Activated B cell treated with CpG ODN at 0.5 μM for 24 hours (primary cell): ENCODE measurements at regions not wholly inside any gene's neighbourhood (a gene's known extent, or its start where the extent isn't known, plus 50 kb on each side); places are given as distances from the start of the nearest gene placed in this dataset.

Source experiments
- ATAC-seq: fragments of 200-7000 bp; cut with Tn5 transposase; one replicate; pipeline ENCODE4 v1.10.0; 2021; ENCODE audit warnings: low read depth, mild to moderate bottlenecking, moderate library complexity
- CTCF ChIA-PET: fragments of 350-600 bp; sonication (Branson Sonifier 250); formaldehyde crosslinking; loops from one replicate; lab custom pipeline; 2021; ENCODE audit warnings: antibody characterized with exemption; lab: Charles Lee
- POLR2A ChIA-PET: fragments of 350-600 bp; sonication (Branson Sonifier 250); formaldehyde crosslinking; loops from one replicate; lab custom pipeline; 2021; ENCODE audit warnings: antibody characterized with exemption; lab: Charles Lee
- DNase-seq: peaks from one replicate; pipeline ENCODE4 v3.0.0; 2022
- H3K27ac Mint-ChIP-seq: one replicate; pipeline ENCODE4 v1.8.0; 2020; ENCODE audit warnings: mixed read lengths
- H3K27me3 Mint-ChIP-seq: one replicate; pipeline ENCODE4 v1.8.0; 2021; ENCODE audit warnings: mixed read lengths
- H3K36me3 Mint-ChIP-seq: one replicate; pipeline ENCODE4 v1.8.0; 2021; ENCODE audit warnings: low read depth, mixed read lengths
- H3K4me1 Mint-ChIP-seq: one replicate; pipeline ENCODE4 v1.8.0; 2021; ENCODE audit warnings: mixed read lengths
- H3K4me3 Mint-ChIP-seq: one replicate; pipeline ENCODE4 v1.8.0; 2020; ENCODE audit warnings: mild to moderate bottlenecking, mixed read lengths
- H3K9me3 Mint-ChIP-seq: one replicate; pipeline ENCODE4 v1.8.0; 2020; ENCODE audit warnings: mixed read lengths
- intact Hi-C: fragments of 100-400 bp; cut with micrococcal nuclease; formaldehyde crosslinking; loops from one replicate; pipeline ENCODE4 v1.15.1; 2024
- TF ChIP-seq, protein P1 (sequence below): fragments of 200-600 bp; IDR thresholded peaks from one replicate; pipeline ENCODE4 v1.8.0; 2022; ENCODE audit warnings: antibody characterized with exemption, mild to moderate bottlenecking

DNA sequence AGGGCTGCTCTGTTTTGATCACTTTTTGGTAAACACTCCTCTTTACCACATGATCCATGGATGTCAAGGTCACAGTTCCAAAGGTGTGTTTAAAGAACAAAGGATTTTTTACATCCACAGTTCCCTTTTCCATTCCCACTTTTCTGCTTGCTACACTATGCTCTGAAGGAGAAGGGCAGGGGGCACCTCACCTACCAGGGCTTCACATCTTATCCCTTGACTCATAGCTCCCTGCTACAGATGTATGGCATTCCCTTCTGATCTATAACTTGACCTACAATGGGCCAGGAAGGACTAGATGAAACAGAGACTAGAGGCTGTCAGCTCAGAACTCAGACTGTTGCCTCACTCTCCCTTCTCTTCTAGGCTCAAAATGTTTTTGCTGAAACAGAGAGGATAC, 233.1 kb upstream of the RPS6KA3 start:
- Mint-ChIP-seq H3K27ac (no peak overlapping the region), H3K9me3 (no peaks in the 10 kb centered on the region), H3K27me3 (peaks cover 3% of the 10 kb centered on the region), H3K36me3 (no peaks in the 10 kb centered on the region), H3K4me1 (no peaks in the 10 kb centered on the region), H3K4me3 (no peak overlapping the region)
- CTCF ChIA-PET = no interaction called here
- DNase-seq = no peak
- TF ChIP-seq, protein P1, sequence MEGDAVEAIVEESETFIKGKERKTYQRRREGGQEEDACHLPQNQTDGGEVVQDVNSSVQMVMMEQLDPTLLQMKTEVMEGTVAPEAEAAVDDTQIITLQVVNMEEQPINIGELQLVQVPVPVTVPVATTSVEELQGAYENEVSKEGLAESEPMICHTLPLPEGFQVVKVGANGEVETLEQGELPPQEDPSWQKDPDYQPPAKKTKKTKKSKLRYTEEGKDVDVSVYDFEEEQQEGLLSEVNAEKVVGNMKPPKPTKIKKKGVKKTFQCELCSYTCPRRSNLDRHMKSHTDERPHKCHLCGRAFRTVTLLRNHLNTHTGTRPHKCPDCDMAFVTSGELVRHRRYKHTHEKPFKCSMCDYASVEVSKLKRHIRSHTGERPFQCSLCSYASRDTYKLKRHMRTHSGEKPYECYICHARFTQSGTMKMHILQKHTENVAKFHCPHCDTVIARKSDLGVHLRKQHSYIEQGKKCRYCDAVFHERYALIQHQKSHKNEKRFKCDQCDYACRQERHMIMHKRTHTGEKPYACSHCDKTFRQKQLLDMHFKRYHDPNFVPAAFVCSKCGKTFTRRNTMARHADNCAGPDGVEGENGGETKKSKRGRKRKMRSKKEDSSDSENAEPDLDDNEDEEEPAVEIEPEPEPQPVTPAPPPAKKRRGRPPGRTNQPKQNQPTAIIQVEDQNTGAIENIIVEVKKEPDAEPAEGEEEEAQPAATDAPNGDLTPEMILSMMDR = no peak
- POLR2A ChIA-PET = no interaction called here
- intact Hi-C loops = no loop called here
- ATAC-seq = no peak

DNA sequence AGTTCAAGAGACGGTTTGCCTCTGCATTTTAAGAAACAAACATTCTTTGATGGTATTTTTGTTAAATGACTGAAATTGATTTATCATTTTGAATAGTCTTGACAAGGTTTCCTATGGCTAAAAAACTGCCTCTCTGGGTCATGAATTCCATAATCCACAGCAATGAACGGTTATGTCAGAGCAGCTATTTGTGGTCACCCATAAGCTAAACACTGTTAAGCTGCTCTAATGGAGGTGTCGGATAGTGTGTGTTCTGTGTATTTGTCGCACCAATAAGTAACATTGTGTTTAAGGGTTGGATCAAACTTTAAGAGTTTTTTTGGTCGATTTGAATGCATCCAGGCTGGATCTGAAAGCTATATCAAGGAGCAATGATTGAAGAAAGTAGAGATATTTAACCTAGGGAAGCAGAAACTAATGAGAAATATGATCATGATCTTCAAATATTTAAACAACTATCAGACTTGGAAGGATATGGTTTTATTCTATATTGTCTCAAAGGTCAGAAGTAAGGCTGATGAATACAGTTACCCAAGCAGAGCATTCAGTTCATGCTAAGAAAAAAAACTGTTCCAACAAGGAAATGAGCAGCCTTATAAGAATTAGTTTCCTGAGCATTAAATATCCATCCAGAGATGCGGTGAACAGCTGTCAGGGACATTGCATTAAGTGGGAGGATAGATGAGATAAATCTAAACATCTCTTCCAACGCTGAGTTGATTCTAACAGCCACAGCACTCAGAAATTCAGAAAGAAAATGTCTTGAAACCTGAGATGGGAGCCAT, 232.3 kb upstream of the RPS6KA3 start:
- Mint-ChIP-seq H3K36me3 (no peaks in the 10 kb centered on the region), H3K9me3 (no peaks in the 10 kb centered on the region), H3K27me3 (peaks cover 3% of the 10 kb centered on the region), H3K4me3 (no peak overlapping the region), H3K4me1 (no peaks in the 10 kb centered on the region), H3K27ac (no peak overlapping the region)
- ChIA-PET CTCF (no interaction called here), POLR2A (no interaction called here)
- ATAC-seq (no peak), DNase-seq (no peak)
- intact Hi-C loops = no loop called here
- TF ChIP-seq, protein P1 = no peak

DNA sequence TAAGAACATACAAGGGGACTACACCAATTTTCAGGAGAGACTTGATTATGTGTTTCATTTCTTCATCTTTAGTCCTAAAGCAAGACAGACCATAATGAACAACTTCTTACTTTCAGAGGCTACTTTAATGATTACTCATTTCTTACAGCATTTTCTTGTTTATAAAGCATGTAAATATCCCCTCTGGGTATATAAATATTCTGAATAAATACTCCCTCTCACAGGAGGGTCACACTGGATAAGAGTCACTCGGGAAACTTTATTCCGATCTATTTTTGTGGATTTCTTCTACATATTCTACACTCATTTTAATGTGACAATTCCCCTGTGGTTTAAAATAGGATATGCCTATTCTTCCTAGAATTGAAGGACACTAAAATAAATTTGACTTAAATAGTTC, 228.9 kb upstream of the RPS6KA3 start:
- CTCF ChIA-PET = no interaction called here
- no peaks in the 10 kb centered on the region for H3K4me1 Mint-ChIP-seq
- H3K9me3 Mint-ChIP-seq = no peaks in the 10 kb centered on the region
- POLR2A ChIA-PET = no interaction called here
- TF ChIP-seq, protein P1 = no peak
- H3K27me3 Mint-ChIP-seq = peaks cover 3% of the 10 kb centered on the region
- no peaks in the 10 kb centered on the region for H3K36me3 Mint-ChIP-seq
- intact Hi-C loops = no loop called here
- H3K27ac Mint-ChIP-seq = no peak overlapping the region
- H3K4me3 Mint-ChIP-seq = no peak overlapping the region
- DNase-seq = no peak
- no peak for ATAC-seq

DNA sequence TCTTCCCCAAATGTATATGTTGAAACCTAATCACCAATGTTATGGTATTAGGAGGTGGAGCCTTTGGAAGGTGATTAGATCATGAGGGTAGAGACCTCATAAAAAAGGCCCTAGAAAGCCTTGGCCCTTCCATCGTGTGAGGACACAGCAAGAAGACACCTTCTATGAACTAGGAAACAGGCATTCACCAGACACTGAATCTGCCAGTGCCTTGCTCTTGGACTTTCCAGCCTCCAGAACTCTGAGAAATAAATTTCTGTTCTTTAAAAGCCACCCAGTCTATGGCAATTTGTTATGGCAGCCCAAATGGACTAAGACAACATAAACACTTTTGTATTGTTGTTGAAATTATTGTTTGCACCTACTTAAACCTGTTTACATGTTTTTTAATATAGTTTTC, 221.8 kb upstream of the RPS6KA3 start:
- no peaks in the 10 kb centered on the region for H3K9me3 Mint-ChIP-seq
- H3K27me3 Mint-ChIP-seq = no peaks in the 10 kb centered on the region
- TF ChIP-seq, protein P1 = no peak
- H3K36me3 Mint-ChIP-seq = no peaks in the 10 kb centered on the region
- ATAC-seq = no peak
- no peak overlapping the region for H3K4me3 Mint-ChIP-seq
- DNase-seq = no peak
- no peak overlapping the region for H3K27ac Mint-ChIP-seq
- intact Hi-C loops = no loop called here
- ChIA-PET POLR2A (no interaction called here), CTCF (no interaction called here)
- no peaks in the 10 kb centered on the region for H3K4me1 Mint-ChIP-seq

DNA sequence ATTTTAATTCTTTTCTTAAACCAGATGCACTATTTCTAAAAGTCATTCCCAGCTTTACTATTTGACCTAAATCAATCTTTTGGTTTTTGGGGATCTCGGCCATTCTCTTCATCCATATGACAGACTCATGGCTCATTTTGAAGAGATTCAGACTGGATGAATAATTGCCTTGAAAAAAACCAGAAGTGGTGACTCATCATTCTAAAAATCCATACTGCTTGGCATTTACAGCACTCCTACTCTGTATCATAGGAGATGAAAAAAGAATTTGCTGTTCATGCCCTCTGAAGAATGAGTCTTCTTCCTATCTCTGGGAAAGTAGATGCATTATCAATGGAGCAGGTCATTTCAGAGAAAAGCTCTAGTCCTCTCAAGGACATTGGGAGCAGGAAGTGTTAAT, 220.5 kb upstream of the RPS6KA3 start:
- no peak overlapping the region for H3K27ac Mint-ChIP-seq
- H3K36me3 Mint-ChIP-seq = no peaks in the 10 kb centered on the region
- CTCF ChIA-PET = no interaction called here
- TF ChIP-seq, protein P1 = no peak
- ATAC-seq (no peak), DNase-seq (no peak)
- H3K4me3 Mint-ChIP-seq = no peak overlapping the region
- intact Hi-C loops = no loop called here
- POLR2A ChIA-PET = no interaction called here
- no peaks in the 10 kb centered on the region for H3K27me3 Mint-ChIP-seq
- no peaks in the 10 kb centered on the region for H3K9me3 Mint-ChIP-seq
- no peaks in the 10 kb centered on the region for H3K4me1 Mint-ChIP-seq
